ENCODE measurements at regions not wholly inside any gene's neighbourhood (a gene's known extent, or its start where the extent isn't known, plus 50 kb on each side); places are given as distances from the start of the nearest gene placed in this dataset.

DNA sequence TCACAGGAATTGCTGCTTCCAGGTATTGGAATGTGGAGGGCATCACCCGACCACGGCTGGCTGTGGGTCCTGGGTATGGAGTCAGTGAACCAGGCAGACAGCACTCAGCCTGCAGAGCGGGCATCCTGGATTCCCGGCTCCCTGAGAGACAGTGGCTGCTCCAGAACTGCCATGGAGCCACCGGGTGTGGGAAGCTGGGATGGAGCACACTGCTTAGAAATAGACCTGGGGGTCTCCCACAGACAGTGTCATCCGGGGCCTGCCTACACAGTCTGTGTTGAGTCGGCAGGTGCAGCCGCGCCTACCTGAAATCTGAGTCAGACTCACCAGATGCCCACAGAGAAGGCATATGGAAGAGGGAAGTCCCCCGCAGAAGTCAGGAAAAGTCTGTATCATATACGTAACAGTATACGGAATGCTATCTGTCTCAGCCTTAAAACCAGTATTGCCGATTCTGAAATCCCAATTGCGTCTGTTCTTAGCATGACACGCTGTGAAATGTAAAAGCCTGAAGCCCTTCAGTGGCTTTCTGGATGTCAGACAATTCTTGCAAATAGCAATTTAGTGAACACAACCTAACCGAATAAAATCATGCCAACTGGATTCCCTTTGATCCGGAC, 509.7 kb upstream of the MYT1L start:
- no peak for TF ChIP-seq CTCF (IDR thresholded peaks at IDR 0.05; ENCODE audit: unreplicated experiment)
- Mint-ChIP-seq H3K9me3 (ENCODE audit: low read depth) (no peaks in the 10 kb centered on the region), H3K4me1 (ENCODE audit: low read depth) (no peaks in the 10 kb centered on the region), H3K4me3 (ENCODE audit: low read depth) (no peak overlapping the region), H3K27ac (no peak overlapping the region), H3K27me3 (peaks cover 15% of the 10 kb centered on the region), H3K36me3 (ENCODE audit: insufficient read depth) (no peaks in the 10 kb centered on the region)
- no peak for DNase-seq (ENCODE audit: low spot score, unreplicated experiment)

DNA sequence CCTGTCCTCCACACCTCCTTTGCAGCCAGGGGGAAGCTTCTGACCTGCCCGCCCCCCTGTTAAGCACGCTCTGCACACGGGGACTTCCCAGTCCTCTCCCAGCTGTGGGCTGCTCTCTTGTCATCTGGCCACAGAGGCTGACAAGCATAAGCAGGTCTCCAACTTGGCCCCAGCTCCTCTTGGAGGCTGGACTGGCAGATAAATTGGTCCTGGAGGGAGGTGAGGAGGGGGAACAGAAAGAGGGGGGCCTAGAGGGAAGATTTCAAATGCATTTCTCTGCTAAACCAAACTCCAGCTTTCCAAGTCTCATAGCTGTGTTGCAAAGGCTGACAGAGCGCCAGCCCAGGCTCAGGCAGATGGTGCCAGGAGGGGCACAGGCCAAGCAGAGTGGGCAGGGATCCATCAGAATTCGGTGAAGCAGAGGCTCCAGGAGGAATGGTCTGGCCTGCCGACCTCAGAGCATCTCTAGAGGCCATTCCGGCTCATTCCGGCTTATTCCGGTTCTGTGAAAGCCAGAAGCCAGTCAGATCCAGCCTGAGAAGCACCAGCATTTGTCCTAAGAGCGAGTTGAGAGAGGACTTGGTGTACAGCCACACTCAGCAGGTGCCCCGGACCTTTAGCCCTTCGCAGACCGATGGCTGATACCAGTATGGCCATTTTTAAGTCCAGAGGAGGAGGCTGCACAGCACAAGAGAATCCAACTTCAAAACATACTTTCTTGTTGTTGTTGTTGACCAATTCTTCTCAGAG, 508.9 kb upstream of the MYT1L start:
- Mint-ChIP-seq H3K27ac (no peak overlapping the region), H3K9me3 (ENCODE audit: low read depth) (no peaks in the 10 kb centered on the region), H3K4me1 (ENCODE audit: low read depth) (no peaks in the 10 kb centered on the region), H3K36me3 (ENCODE audit: insufficient read depth) (no peaks in the 10 kb centered on the region), H3K27me3 (peaks cover 13% of the 10 kb centered on the region), H3K4me3 (ENCODE audit: low read depth) (no peak overlapping the region)
- no peak for DNase-seq (ENCODE audit: low spot score, unreplicated experiment)
- no peak for TF ChIP-seq CTCF (IDR thresholded peaks at IDR 0.05; ENCODE audit: unreplicated experiment)

GRCh38 chr2:2839393-2839781, 508.3 kb upstream of the MYT1L start:
- no peak for TF ChIP-seq CTCF (IDR thresholded peaks at IDR 0.05; ENCODE audit: unreplicated experiment)

DNA sequence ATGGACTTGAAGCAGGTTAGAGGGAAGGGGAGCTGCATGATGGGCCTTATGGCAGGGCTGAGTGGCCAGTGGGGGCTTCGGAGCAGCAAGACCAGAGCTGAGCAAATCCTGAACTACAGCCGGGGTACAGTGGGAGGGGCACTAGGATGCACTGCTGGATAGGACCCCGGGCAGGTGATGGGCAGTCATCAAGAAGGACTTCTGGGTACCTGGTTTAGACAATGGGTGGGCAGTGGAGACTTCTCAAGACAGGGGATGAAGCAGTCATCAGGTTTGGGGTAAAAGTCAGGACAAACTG, 507.4 kb upstream of the MYT1L start:
- Mint-ChIP-seq H3K4me3 (ENCODE audit: low read depth) (no peak overlapping the region), H3K27me3 (peaks cover 13% of the 10 kb centered on the region), H3K4me1 (ENCODE audit: low read depth) (no peaks in the 10 kb centered on the region), H3K9me3 (ENCODE audit: low read depth) (no peaks in the 10 kb centered on the region), H3K36me3 (ENCODE audit: insufficient read depth) (no peaks in the 10 kb centered on the region), H3K27ac (no peak overlapping the region)
- DNase-seq (ENCODE audit: low spot score, unreplicated experiment): no peak
- TF ChIP-seq CTCF (IDR thresholded peaks at IDR 0.05; ENCODE audit: unreplicated experiment): no peak

More at GRCh38 chr2:2839393-2839781, 508.3 kb upstream of the MYT1L start:
- no peak overlapping the region for H3K4me3 Mint-ChIP-seq (ENCODE audit: low read depth)
- no peaks in the 10 kb centered on the region for H3K36me3 Mint-ChIP-seq (ENCODE audit: insufficient read depth)
- no peaks in the 10 kb centered on the region for H3K4me1 Mint-ChIP-seq (ENCODE audit: low read depth)
- peaks cover 13% of the 10 kb centered on the region for H3K27me3 Mint-ChIP-seq
- H3K9me3 Mint-ChIP-seq (ENCODE audit: low read depth): no peaks in the 10 kb centered on the region
- H3K27ac Mint-ChIP-seq: no peak overlapping the region
- no peak for DNase-seq (ENCODE audit: low spot score, unreplicated experiment)

DNA sequence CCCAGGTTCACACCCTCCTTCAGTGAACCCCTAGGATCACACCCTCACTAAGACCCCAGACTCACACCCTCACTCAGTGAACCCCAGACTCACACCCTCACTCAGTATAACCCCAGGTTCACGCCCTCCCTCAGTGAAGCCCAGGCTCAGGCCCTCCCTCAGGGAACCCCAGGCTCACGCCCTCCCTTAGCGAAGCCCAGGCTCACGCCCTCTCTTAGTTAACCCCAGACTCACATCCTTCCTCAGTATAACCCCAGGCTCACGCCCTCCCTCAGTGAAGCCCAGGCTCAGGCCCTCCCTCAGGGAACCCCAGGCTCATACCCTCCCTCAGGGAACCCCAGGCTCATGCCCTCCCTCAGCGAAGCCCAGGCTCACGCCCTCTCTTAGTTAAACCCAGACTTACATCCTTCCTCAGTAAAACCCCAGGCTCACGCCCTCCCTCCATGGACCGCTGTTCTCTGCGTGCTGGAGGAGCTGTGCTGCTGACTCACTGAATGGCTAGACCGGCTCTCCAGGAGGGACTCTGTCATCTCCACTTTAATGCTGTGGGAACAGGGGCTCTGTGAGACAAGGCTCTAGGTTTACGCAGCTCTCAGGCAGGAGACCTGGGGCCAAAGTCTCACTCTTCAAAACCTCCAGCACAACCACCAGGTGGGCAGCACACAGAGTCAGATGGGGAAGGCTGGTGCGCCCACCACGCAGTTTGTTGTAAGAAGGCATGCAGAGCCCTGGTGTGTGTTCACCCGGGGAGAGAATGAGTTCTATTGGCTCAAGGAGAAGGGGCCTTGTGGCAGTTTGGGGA, 506.9 kb upstream of the MYT1L start:
- H3K4me1 Mint-ChIP-seq (ENCODE audit: low read depth): no peaks in the 10 kb centered on the region
- no peaks in the 10 kb centered on the region for H3K9me3 Mint-ChIP-seq (ENCODE audit: low read depth)
- no peak for TF ChIP-seq CTCF (IDR thresholded peaks at IDR 0.05; ENCODE audit: unreplicated experiment)
- DNase-seq (ENCODE audit: low spot score, unreplicated experiment): no peak
- no peaks in the 10 kb centered on the region for H3K36me3 Mint-ChIP-seq (ENCODE audit: insufficient read depth)
- H3K27me3 Mint-ChIP-seq: peaks cover 13% of the 10 kb centered on the region
- no peak overlapping the region for H3K4me3 Mint-ChIP-seq (ENCODE audit: low read depth)
- H3K27ac Mint-ChIP-seq: no peak overlapping the region

Measured in progenitor cell of endocrine pancreas (in vitro differentiated cells).